ENCODE measurements at regions not wholly inside any gene's neighbourhood (a gene's known extent, or its start where the extent isn't known, plus 50 kb on each side); places are given as distances from the start of the nearest gene placed in this dataset.

DNA sequence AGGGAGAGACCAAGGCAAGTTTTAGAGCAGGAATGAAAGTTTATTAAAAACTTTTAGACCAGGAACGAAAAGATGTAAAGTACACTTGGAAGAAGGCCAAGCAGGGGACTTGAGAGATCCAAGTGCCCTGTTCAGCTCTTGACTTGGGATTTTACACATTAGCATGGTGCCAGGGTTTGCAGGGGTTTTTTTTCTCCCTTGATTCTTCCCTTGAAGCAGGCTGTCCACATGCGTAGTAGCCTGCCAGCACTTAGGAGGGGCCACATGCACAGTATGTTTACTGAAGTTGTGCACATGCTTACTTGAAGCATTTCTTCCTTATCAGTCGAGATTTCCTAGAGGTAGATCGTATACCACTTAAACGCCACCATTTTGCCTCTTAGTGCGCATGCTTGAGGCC is 277.5 kb upstream of the AGTR1 start:
- ChIA-PET CTCF (no interaction called here), POLR2A (no interaction called here)

DNA sequence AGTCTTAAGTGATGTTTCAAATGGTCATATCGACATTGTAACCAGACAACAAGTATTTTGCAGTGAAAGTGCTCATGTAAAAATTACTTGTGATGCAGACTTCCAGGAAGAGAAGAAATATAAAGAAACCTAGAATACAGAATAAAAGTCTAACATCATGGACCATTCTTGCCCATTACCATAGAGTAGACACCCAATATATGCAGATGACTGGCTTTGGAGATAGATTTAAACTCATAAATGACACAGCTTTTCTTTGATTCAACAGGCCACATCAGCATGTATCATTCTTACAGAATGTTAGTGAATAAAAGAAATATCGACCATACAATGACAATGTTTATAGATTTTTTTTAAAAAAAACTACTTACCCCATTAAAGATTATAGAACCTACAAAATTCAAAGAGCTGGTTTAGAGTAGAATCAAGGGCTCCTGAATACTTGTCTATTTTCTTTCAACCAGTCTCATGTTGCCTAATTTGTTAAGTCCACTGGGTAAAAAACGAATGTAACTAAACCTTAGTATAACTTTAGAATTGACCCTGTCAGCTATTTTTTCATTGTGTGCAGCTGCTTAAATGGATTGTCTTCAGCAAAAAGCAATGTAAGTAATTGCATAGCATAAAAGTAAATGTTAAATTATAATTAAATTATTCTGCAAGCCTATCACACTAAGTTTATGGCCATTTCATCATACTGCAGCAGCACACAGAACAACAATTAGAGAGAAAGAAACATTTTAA is 268.7 kb upstream of the AGTR1 start:
- CTCF ChIA-PET: interaction anchor here (0.6 kb wide), 1 partner anchor 28 kb away, joined by 3 read pairs; no protein-coding TSS in a partner anchor
- POLR2A ChIA-PET: no interaction called here

DNA sequence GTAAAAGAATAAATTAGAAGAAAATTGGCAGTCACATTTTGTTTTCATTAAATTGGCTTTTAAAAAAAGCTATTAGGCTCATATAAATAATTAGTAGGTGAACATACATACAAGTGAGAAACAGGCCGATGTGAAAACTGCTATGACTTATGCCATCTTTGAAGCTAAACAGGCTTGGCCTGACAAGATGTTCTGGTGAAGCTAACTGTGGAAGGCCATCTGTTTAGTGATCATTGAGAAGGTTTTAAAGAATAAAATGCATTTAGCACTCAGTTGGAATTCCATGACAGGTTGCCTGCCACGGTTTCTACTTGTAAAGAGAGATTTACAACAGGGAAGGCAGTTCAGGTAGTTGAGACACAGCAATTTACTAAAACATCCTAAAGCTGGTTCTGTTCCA is 264.0 kb upstream of the AGTR1 start:
- ChIA-PET CTCF (no interaction called here), POLR2A (no interaction called here)

DNA sequence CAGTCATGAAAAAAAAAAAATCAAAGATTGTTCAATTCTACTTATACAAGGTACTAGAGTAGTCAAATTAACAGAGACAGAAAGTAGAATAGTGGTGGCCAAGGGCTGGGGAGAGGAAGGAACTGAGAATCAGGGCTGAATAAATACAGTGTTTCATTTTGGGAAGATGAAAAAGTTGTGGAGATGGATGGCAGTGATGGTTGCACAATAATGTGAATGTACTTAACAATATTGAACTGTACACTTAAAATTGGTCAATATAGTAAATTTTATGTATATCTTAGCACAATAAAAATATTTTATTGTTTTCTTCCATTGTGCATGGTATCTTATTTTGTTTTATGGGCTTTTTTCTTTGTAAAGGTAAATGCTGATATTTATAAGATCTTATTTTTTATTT is 262.2 kb upstream of the AGTR1 start:
- CTCF ChIA-PET: no interaction called here
- POLR2A ChIA-PET: no interaction called here

DNA sequence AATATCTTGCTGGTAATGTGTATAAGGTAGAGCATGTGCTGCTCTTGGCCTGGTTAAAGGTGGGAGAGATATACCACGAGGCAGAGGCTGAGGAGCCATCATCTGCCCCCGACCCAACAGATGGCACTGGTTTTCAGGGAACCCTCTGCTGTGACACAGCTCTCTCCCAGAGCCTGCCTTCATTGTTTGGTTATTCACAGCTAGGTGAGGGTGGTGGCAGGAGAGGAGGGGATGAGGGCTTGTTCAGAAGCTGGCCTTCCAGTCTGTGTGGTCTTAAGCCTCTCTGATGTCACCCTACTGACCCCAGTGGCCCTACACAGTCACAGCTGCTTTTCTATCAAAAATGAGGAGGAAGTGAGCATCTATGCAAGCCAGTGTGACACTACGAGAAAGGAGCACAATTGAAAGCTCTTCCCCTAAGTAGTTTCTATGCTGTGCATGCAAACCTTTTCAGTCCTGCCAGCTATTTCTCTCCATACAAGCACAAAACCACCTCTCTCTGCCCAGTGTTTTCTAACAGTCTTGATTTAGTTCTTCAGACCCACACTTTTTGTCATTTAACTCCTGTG is 258.4 kb upstream of the AGTR1 start:
- CTCF ChIA-PET: no interaction called here
- POLR2A ChIA-PET: no interaction called here

DNA sequence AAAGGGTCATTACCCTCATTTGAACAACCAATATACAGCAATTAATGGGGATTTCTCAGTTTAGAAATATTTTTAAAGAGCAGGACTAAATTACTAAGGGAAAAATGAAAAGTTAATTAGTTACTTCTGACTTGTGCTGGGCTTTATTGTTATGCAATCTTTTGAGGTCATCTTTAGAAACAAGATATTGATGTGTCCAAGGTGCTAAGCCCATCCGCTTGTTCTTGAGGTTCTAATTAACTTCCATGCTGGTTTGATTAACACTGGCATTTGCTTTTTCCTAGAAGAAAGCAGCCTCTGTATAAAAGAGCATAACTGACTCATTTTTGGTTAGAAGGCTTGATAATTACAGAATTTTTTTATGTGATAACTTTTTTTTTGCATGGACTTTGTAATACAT is 256.5 kb upstream of the AGTR1 start:
- ChIA-PET CTCF (no interaction called here), POLR2A (no interaction called here)

DNA sequence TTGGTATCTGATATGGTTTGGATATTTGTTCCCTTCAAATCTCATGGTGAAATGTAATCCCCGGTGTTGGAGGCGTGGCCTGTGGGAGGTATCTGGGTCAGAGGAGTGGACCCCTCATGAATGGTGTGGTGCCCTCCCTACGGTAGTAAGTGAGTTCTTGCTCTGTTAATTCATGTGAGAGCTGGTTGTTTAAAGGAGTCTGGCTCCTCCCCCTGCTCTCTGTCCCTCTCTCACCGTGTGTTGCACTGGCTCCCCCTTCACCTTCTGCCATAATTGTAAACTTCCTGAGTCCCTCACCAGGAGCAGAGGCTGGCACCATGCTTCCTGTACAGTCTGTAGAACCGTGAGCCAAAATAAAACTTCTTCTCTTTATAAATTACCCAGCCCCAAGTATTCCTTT is 246.9 kb upstream of the AGTR1 start:
- POLR2A ChIA-PET: no interaction called here
- CTCF ChIA-PET: no interaction called here

DNA sequence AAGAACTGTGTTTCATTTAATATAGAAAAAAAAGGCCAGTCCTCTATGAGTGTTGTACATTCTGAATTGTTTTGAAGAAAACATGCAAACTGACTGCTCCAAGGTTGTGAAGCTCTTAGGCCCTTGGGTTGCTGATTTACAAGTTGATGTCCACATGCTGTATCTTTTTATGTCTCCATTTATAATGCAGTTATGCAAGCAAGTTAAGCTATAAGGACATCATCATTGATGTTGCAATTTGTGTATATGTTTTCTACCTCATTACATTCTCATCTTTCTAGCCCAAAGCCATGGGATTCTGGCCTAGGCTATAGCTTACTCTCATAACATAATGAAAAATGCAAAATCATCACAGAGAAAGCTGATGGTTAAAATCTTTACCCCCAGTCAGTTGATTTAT is 245.7 kb upstream of the AGTR1 start:
- POLR2A ChIA-PET: no interaction called here
- CTCF ChIA-PET: no interaction called here

DNA sequence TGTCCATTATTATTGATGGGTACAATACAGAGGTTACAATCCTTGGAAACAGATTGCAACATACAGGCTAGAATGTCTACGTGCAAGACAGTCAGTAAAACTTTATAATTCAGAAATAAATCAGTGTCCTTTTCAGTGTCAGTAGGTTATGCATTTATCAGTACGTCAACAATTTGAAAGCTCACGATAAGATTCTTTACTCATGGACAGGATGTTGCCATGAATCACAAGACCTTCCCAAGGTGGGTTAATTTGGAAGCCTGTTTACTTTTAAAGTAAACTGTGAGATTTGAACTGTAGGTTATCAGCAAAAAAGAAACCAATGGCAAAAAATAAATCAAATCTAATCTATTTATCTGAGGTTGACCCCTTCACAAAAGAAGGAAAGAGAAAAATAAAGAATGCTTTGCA is 243.9 kb upstream of the AGTR1 start:
- POLR2A ChIA-PET: no interaction called here
- CTCF ChIA-PET: no interaction called here

DNA sequence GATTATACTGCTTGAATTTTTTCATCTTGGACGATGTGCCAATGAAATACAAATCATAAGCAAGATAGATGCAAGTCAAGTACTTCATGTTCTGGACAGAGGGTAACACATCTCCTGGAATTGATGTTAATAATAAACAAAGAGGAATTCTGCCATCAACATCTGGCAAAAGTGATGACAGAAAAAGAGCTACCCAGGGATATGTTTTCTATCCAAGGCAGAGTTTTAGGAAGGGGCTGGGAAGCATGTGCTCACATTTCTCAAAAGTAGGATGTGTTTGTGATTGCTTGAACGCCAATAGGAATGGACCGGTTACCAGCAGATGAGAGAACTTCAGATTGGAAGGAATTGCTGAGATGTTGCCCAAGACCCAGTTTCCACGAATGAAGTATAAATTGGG is 242.6 kb upstream of the AGTR1 start:
- ChIA-PET POLR2A (no interaction called here), CTCF (no interaction called here)

DNA sequence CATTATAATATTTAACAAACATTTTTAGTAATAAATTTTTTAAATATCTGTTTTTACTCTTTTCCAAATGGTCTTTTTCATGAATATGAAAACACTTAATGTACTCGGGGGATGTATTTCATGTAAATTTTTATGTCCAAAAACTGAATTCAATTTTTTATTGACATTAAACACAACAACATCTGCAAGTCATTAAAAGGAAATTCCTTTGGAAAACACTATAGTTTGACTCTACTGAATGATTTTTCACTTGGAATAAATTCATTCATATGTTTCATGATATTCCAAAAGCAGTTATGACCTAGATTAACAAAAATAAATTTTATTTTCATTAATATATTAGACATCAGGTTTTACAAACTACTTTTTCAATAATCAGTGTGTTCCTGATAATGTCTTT is 239.8 kb upstream of the AGTR1 start:
- ChIA-PET POLR2A (no interaction called here), CTCF (no interaction called here)

DNA sequence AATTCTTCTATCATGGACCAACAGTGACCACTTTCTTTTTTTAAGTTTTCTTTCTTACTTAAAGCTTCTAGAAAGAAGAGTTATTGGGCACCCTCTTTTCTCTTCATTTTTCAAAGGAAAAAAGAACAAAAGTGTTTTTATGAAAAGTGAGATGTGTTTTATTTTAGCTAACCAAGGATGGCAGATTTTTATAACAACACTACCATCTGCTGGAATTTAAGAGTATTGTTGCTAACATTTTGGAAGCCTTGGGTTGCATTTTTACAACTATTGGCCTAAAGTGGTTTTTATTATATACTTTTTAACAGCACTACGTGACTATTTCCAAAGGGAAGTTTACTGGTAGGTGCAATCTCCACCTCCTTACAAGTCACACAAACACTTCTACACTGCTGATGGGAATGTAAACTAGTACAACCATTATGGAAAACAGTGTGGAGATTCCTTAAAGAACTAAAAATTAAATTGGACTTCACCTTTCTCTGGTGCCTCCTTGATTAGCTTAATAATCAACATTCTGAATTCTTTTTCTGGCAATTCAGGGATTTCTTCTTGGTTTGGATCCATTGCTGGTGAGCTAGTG is 237.7 kb upstream of the AGTR1 start:
- CTCF ChIA-PET: no interaction called here
- POLR2A ChIA-PET: no interaction called here

DNA sequence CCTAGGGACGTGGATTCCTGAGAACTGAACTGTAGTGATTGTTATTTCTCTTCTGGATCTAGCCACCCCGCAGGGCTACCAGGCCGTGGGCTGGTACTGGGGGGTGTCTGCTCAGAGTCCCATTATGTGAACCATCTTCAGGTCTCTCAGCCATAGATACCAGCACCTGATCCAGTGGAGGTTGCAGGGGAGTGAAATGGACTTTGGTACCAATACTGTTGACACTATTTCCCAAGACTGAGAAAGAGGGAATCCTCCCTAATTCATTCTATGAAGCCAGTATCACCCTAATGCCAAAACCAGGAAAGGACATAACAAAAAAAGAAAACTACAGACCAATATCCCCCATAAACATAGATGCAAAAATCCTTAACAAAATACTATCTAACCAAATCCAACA is 237.0 kb upstream of the AGTR1 start:
- POLR2A ChIA-PET: no interaction called here
- CTCF ChIA-PET: no interaction called here

DNA sequence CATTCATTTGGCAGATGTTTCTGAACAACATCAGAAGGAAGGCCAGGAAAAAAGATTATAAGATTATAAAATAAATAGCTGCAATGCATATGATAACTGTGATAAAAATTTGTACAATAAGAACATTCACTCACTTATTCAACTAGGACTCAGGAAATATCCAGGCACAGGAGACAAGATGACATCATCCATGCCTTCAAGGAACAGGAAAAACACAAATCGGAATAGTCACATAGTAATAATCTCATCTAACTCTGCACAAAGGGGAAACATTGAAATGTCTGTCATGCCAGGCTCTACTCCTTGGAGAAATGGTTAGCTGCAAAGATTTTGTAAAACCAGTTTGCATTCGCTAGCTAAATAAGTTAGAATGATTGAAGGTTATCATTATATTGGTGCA is 233.5 kb upstream of the AGTR1 start:
- ChIA-PET POLR2A (no interaction called here), CTCF (no interaction called here)

DNA sequence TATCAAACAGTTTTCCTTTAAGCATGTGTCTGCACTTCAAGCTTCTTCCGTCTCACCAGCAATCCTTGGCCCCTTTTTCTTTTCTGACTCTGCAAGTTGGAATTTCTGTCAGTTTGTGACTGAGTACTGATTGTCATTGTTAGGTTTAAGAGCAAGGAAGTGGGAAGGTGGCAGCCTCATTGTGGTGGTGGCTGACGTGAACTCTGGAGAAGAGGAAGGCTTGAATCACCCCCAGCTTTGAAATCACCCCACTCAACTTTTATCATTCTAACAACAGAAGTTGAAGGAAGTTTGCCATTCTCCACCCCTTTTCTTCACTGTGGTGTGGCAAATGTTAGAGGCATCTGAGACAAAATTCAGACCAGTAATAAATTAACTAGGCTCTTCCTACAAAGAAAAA is 231.6 kb upstream of the AGTR1 start:
- CTCF ChIA-PET: no interaction called here
- POLR2A ChIA-PET: no interaction called here

DNA sequence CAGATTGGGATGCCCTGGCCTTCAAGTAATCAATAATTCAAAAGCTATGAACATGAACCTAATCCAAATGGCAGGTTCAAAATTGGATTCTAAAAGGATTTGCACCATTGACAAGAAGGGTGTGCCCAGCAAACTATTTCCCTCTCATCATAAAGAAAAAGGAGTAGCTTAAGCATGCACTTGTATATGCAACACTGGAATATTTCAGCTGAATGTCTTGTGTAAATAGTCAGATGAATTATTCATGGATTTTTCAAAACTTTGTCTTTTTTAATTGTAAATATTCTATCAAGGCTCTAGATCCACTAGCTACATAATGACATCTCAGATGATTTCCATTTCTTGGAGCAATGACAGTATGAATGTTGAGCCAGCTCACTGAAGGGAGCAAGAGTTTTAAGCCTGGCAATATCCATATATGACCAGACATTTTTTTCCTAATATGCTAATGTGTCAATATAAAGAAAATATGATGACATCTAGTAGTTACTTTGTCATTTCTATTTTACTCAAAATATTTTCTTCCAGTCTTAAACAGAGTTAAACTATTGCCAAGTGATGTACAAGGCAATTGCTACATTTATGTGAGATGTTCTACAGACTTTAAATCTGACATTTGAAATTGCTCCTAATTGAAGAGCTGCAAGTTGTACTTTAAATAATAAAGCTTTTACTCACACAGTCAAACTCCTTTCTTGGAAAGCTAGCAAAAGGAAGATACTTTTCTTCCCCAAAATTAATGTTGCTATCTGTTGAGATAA is 230.5 kb upstream of the AGTR1 start:
- ChIA-PET CTCF (interaction anchor here (0.6 kb wide), 1 partner anchor 1063 kb away, joined by 3 read pairs; no protein-coding TSS in a partner anchor), POLR2A (no interaction called here)

DNA sequence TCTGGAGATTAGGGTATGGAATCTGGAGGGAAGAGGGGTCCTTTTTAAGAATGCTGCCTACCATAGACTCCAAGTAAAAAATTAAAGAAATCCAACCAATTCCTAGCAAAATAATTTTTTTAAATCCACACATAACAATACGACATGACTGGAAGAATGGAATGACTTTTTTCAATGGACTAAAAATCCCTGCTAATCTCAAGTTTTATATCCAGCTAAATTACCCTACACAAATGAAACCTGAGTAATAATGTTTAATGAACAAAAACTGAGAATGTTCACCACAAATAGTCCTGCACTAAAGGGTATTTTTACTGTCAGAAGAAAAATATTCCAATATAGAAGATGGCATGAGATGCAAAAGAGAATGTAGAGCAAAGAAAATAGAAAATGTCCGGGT is 220.3 kb upstream of the AGTR1 start:
- ChIA-PET POLR2A (no interaction called here), CTCF (no interaction called here)

DNA sequence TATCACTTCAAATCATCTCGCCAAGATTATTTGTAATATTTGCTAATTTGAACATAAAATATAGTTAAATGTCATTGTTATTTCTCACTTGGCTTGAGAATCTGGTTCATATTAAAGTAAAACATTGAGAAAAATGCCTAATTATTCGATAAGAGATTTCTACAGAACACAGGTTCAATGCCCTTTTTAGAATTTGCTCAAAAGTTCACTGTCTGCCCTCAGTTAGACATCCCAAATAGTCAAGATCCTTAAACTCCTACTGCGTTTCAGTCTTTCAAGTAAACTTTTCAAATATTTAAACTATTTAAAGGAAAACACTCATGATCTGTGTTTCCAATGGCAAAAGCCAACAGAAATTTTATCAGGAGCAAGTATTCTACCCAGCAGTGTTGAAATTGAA is 204.1 kb upstream of the AGTR1 start:
- CTCF ChIA-PET: no interaction called here
- POLR2A ChIA-PET: no interaction called here

DNA sequence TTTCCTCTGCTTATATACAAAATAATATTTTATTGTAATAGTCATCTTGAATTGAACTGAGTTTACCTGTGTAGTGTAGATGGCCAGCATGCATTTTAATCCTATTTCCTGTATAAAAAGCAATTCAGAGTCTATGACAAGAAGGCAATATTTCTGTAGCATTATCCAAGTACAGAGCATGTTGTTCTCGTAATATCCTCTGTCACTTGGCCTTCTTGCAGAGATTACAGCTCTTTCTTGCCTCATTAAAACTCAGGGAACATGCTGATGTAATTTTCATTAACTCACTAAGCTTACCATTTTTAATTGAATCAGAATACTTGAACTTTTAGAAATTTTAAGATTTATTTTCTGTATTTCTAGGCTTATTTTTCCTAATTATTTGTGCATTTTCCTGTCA is 203.3 kb upstream of the AGTR1 start:
- CTCF ChIA-PET: no interaction called here
- POLR2A ChIA-PET: no interaction called here

DNA sequence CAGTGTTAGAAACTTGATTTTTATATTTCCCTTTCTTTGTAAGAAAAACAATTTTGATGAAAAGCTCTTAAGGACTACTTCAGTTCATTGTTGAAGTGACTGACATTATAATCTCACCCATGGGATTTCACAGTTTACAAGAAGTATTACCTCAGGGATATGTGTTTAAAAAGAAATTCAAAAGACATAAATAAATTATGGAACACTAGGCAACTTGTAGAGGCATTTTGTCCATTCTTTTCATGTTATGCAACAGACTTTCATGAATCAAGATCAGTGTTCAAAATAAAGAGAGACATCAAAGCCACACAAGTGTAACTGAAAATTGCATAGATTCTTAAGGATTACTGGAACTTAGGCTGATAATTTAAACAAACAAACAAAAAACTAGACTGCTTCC is 196.8 kb upstream of the AGTR1 start:
- CTCF ChIA-PET: no interaction called here
- POLR2A ChIA-PET: no interaction called here

DNA sequence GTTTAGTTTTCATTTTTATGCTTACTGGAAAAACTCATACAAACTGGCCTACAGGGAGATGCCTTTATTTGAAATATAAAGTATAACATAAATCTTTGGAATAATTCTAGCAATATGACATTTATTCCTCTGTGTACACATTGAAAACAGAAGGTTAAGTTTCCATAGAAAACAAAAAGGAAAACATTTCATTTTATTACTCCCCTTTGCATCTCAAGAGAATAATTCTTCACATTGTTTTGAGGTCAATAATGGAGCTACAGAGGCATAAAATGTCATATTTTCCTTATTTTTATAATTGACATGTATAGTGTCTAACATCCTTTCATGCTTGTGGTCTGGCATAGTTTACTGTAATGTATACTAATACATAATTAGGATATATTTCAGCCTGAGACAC is 187.6 kb upstream of the AGTR1 start:
- ChIA-PET POLR2A (no interaction called here), CTCF (no interaction called here)

DNA sequence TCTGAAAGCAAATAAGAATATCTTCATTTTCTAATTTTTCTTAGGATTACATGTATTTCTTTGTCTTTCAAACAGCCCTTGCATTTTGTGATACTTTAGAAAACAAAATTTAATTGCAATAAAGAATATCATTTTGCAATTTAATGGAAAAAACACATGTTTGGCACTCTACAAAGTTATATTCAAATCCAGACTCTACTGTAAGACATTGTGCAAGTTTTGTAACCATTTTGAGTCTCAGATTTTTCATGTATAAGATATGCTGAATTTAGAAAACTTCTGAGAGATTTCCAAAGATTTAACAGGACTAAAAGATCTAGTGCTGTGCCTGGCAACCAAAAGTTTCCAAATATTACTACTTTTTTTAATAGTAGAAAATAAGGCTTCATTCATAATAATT is 187.1 kb upstream of the AGTR1 start:
- POLR2A ChIA-PET: no interaction called here

More for the DNA sequence above, 187.1 kb upstream of the AGTR1 start:
- CTCF ChIA-PET: no interaction called here

Data from activated CD8-positive, alpha-beta memory T cell treated with anti-CD3 and anti-CD28 coated beads for 36 hours (primary cell).